G401 (cell line): ENCODE measurements at regions not wholly inside any gene's neighbourhood (a gene's known extent, or its start where the extent isn't known, plus 50 kb on each side); places are given as distances from the start of the nearest gene placed in this dataset.

Experiments used
- DNase-seq: peaks from one replicate; pipeline ENCODE4 v3.0.0-alpha.2; 2015; ENCODE audit warnings: low spot score
- in situ Hi-C: cut with HindIII; loops from 2 replicates; pipeline ENCODE4 v1.10.0; 2016; ENCODE audit warnings: low sequenced_read_pairs, mixed read lengths

- in situ Hi-C loops = loop anchor here (5.0 kb wide), 1 partner anchor 71 kb away; no protein-coding TSS in a partner anchor
- DNase-seq = no peak
Observed at GRCh38 chr11:69388210-69388609, 93.3 kb upstream of the LINC01488 start.

DNA sequence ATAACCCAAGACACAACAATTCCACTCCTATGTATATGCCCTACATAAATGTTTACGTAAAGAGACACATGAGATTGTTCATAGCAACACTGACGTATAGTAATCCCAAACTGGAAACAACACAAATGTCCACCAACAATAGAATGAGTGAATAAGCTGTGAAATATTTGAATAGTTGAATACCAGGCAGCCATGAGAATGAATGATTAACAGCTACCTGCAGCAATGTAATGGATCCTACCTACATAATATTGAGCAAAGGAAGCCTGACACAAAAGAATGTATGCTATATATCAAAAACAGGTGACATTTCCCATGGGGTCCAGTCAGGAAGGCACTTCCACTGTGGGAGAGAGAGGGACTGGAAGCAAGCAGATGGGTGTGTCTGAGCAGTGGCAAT is 92.8 kb upstream of the LINC01488 start:
- DNase-seq = no peak
- in situ Hi-C loops = loop anchor here (5.0 kb wide), 1 partner anchor 71 kb away; no protein-coding TSS in a partner anchor

DNA sequence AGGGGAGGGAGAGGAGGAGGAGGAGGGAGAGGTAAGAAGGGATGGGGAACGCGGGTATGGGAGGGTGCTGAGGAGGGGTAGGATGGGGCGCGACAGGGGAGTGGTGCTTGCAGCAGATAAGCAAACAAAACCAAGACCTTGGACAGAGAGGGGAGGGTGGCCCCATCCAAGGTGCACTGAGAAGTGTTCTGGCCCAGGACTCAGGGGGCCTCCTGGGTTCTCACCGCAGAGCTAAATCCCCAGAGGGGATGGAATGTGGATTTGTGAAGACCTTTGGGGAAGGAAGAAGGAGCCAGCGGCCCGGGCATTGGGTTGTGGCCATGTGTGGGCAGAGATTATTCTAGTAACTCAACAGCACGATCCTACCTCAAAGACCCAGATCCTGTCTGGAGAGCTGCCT is 90.9 kb upstream of the LINC01488 start:
- in situ Hi-C loops = no loop called here
- no peak for DNase-seq

DNA sequence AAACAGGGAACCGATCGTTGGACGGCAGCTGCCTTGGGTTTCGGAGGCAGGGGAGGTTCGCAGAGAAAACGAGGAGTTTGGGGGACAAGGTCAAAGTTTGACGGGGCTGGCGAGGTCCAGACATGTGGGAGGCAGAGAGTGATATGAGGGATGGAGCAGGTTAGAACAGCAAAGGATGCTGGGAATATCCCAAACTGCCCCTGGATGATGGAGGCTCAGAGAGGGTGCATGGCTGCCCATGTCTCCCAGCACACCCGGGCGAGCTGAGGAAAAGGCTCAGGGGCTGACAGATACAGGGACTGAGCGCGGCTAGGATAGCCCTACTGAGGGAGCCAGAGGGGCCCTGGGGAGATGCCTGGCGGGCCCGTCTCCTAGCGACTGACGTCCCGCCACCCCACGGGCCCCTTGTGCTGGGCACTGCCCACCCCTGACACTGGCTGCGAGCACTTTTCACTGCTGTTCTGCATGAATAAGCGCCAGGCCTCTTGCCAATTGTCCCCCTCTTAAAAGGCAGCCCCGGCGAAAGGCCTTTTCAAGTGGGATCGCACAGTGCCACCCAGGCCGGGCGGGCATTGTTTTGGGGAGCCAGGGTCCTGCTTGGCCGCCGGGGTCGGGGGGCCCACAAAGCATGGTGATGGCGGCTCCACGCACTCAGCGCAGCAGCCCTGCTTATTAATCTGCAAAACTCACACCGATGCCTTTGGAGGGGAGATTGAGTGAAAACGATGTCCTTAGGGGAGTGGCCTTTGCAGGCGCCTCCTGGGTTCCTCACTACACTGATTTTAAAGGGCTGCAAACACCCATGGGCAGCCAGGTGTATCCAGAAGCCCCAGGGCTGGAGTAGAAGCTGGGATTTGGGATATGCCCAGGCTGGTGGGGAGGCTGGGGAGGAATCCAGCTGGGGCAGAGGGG is 90.0 kb upstream of the LINC01488 start:
- in situ Hi-C loops = no loop called here
- DNase-seq = no peak

DNA sequence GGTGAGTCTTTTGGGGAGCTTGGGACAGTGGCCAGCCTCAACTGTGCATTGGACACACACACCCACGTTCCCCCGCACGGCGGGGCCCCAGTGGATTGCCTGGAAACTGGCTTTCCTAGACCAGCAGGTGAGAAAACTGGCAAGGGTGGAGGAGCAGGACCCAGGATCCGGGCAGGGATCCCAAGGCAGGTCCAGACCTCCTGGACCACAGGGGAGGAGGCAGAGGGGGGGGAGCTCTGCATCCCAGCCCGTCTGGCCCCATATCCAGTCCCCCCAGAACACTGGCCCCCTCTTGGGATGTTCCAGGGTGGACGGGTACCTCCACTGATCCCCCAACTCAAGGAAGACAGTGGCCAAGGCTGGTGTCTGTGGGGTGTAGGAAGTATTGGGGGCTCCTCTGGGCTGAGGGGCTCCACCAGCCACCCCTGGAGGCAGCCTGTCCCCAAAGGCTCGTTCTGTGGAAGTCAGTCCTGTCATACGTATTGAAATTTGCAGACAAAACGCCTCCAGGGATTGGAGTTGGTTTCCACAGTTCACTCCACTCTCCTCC is 89.3 kb upstream of the LINC01488 start:
- no peak for DNase-seq
- in situ Hi-C loops = no loop called here

DNA sequence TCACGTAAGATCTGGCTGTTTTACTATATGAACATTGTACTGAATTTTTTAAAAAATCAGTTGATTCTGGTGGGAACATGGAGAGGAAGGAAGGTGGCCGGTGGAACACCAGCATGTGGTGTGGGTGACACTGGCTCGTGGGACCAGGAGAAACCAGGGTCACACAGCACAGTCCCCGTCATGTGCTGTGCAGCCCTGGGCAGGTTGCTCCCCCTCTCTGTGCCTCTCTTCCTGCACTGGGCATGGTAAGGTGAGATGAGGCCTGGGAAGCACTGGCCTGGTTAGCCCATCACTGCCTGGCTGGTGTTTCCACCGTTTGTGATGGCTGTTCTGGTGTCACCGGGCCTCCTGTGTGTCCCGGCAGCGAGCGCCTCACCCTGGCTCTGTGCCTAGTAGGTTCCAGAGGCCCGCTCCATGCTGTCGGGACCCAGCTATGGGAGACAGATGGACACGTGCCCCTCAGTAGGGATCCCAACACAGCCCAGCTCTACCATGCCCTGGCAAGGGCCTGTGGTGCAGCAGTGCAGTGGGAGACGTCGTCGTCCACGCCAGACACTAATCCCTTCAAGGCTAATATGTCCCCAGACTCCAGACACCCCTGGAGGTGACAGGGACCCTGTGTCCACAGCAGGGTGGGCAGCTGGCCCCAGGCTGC is 88.2 kb upstream of the LINC01488 start:
- DNase-seq = no peak
- in situ Hi-C loops = no loop called here

DNA sequence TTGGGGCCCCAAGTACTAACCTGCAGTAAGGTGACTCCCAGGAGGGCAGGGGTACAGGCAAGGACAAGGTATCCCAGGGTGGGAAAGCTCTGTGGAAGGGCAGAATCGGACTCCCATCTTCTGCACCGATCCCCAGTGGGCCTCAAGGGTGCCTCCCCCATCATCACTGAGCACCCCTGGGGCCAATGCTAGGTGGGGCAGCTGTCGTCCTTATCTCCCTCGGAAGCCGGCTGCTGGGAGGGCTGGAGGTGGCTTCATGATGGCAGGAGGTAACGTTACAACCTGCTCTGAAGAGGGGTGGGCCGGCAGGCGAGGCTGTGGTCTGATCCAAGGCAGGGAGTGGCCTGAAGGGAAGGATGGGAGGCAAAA is 87.6 kb upstream of the LINC01488 start:
- in situ Hi-C loops = no loop called here
- DNase-seq = no peak

GRCh38 chr11:69394234-69394868 is 87.1 kb upstream of the LINC01488 start:
- DNase-seq = no peak
- in situ Hi-C loops = no loop called here

GRCh38 chr11:69394869-69395246 is 86.6 kb upstream of the LINC01488 start:
- in situ Hi-C loops = no loop called here
- no peak for DNase-seq

DNA sequence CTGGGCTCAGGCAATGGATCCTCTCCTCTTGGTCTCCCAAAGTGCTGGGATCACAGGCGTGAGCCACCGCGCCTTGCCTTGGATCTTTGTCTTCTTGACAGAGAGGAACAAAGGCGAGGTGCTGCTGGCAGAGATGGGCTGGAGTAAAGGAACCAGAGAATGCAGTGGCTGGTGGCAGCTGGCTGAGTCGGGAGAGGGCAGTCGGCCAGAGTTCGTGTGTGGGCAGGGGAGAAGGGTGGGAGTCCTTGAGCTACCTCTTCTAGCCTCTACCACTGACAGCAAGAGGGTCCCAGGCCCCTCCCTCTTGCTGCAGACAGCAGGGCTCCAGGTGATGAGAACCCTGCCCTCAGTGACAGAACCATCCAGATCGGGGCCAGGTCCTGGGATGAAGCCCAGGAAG is 86.2 kb upstream of the LINC01488 start:
- no peak for DNase-seq
- in situ Hi-C loops = no loop called here

- no peak for DNase-seq
- in situ Hi-C loops = no loop called here
Observed at GRCh38 chr11:69396051-69396947, 85.2 kb upstream of the LINC01488 start.

GRCh38 chr11:69396948-69397307 is 84.5 kb upstream of the LINC01488 start:
- DNase-seq = no peak

GRCh38 chr11:69397732-69398131 is 83.7 kb upstream of the LINC01488 start:
- in situ Hi-C loops = no loop called here
- DNase-seq = no peak

More at GRCh38 chr11:69396948-69397307, 84.5 kb upstream of the LINC01488 start:
- in situ Hi-C loops = no loop called here

- in situ Hi-C loops = no loop called here
- no peak for DNase-seq
Observed at GRCh38 chr11:69398529-69399492, 82.7 kb upstream of the LINC01488 start.

DNA sequence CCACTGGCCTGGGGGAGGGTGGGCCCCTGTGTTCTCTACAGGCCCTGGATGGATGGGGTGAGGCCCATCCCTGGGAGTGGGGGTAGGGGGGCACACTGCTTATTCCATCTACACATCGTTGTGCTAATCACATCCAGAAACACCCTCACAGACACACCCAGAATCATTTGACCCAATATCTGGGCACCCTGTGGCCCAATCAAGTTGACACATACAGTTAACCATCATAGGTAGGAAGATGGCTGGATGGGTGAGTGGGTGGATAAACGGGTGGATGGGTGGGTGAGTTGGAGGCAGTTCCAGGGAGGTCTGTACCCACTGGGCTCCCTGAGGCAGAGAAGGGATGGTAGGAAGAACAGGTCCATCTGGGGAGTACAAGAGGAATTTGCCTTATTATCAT is 81.3 kb upstream of the LINC01488 start:
- DNase-seq = no peak
- in situ Hi-C loops = no loop called here

DNA sequence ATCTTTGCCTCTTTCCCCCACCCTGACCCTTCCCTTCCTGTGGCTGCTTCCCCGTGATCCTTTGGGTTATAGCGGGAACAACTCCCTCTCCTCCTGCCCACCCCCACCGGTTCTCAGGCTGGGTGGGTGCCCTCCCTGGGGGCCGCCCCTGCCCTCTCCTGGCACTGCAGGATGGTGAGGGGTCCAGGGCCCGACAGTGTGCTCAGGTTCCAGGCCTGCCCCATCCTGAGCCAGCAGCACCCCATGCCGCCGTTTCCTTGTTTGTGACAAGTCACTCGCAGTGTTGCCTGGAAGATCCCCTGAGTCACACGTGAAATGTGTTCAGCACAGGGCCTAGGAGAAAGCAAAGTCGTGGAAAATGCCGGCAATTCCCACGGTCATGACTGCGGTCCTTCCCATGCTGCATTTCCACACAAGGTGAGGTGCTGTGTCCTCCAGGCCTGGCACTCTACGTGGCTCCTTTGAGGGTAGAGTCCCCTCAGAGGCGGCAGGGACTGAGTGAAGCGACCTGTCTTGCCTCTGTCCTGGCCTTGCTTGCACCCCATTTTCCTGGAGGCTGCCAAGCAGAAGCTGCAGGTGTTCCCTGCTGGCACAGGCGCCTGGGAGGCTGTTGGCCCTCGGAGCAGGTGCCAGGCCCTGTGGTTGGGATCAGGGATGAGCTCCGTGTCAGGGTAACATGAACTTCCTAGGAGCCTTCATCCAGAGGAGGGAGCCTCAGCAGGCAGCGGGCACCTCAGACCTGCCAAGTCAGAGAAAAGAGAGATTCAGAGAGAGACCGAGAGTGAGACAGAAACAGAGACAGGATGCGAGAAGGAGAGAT is 80.5 kb upstream of the LINC01488 start:
- in situ Hi-C loops = no loop called here
- no peak for DNase-seq

DNA sequence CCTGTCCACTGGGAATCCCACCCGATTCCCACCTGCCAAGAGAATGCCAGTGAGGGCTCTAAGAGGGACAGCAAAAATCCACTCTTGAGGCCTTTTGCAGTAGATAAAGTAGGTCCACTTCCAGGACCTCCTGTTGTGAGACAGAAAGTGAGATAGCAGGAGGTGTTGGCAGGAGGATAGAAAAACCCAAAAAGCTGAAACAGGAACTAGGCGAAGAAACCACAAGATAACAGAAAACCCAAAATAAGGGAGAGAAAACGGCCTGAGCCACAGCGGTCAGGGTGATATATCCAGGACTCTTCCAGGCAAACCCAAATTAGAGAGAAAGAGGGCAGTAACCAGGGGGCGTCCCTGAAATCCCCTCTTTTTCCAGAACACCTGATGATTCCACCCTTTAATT is 79.7 kb upstream of the LINC01488 start:
- in situ Hi-C loops = no loop called here
- no peak for DNase-seq
